BLaER1 treated with 17β-estradiol and CSF1 and Interleukin-3, amounts not matched to agents 10 nM and 100 nM (cell line): ENCODE measurements at regions not wholly inside any gene's neighbourhood (a gene's known extent, or its start where the extent isn't known, plus 50 kb on each side); places are given as distances from the start of the nearest gene placed in this dataset.
"Not testable (repeated sequence)": the region's sequence is repeated elsewhere in the genome, so short reads cannot be mapped to it uniquely, and the experiment has no call there.

Source experiments
- H3K27ac ChIP-seq, 11 experiments: shearing (Covaris generic); formaldehyde crosslinking; 2 replicates each; pipeline ENCODE4 v1.8.1; 2022
- H3K27me3 ChIP-seq, 11 experiments: shearing (Covaris generic); formaldehyde crosslinking; 2 replicates each; pipeline ENCODE4 v1.8.1; 2022
- H3K36me3 ChIP-seq, 11 experiments: shearing (Covaris generic); formaldehyde crosslinking; 2 replicates each; pipeline ENCODE4 v1.8.1; 2022
- H3K4me1 ChIP-seq, 10 experiments: shearing (Covaris generic); formaldehyde crosslinking; 2 replicates each; pipeline ENCODE4 v1.8.1; 2022
- H3K4me2 ChIP-seq, 11 experiments: shearing (Covaris generic); formaldehyde crosslinking; 2 replicates each; pipeline ENCODE4 v1.8.1; 2022
- H3K4me3 ChIP-seq, 10 experiments: shearing (Covaris generic); formaldehyde crosslinking; 2 replicates each; pipeline ENCODE4 v1.8.1; 2022
- H3K9ac ChIP-seq, 11 experiments: shearing (Covaris generic); formaldehyde crosslinking; 2 replicates each; pipeline ENCODE4 v1.8.1; 2022
- H3K9me3 ChIP-seq, 11 experiments: shearing (Covaris generic); formaldehyde crosslinking; replicated peaks in 1 of 11; 2 replicates each; pipeline ENCODE4 v1.8.1; 2022
- H4K20me1 ChIP-seq, 11 experiments: shearing (Covaris generic); formaldehyde crosslinking; 2 replicates each; pipeline ENCODE4 v1.8.1; 2022
- Cebpa-rat ChIP-seq, 11 experiments: shearing (Covaris generic); IDR thresholded peaks; 2 replicates each; pipeline ENCODE4 v1.8.1; 2022

GRCh38 chr4:179664430-179665027, 2222.3 kb upstream of the AGA start:
- no peak for TF ChIP-seq Cebpa-rat (IDR thresholded peaks at IDR 0.05)
- Histone ChIP-seq H3K4me1 (peaks cover 0 to 6% (median 2%) of the 10 kb centered on the region in 10 experiments; a peak in 8 of 20 replicates), H3K4me2 (no peak overlapping the region), H4K20me1 (no peaks in the 10 kb centered on the region), H3K4me3 (no peak overlapping the region), H3K27me3 (no peaks in the 10 kb centered on the region), H3K9me3 (no peaks in the 10 kb centered on the region), H3K36me3 (no peaks in the 10 kb centered on the region), H3K27ac (no peak overlapping the region), H3K9ac (no peak overlapping the region)

GRCh38 chr4:179666226-179666625, 2224.0 kb upstream of the AGA start:
- H3K4me1 ChIP-seq: peaks cover 0 to 13% (median 4%) of the 10 kb centered on the region in 10 experiments; a peak in 8 of 20 replicates
- H3K4me3 ChIP-seq: no peak overlapping the region
- no peaks in the 10 kb centered on the region; a peak in 1 of 22 replicates for H3K9me3 ChIP-seq
- no peak for TF ChIP-seq Cebpa-rat (IDR thresholded peaks at IDR 0.05)
- H3K4me2 ChIP-seq: no peak overlapping the region
- no peaks in the 10 kb centered on the region for H4K20me1 ChIP-seq
- H3K27ac ChIP-seq: no peak overlapping the region
- H3K9ac ChIP-seq: no peak overlapping the region
- H3K27me3 ChIP-seq: no peaks in the 10 kb centered on the region
- H3K36me3 ChIP-seq: no peaks in the 10 kb centered on the region

GRCh38 chr4:179671609-179672008, 2229.4 kb upstream of the AGA start:
- Histone ChIP-seq H3K36me3 (no peaks in the 10 kb centered on the region), H3K27ac (no peak overlapping the region), H3K4me1 (peaks cover 0 to 13% (median 4%) of the 10 kb centered on the region in 10 experiments; a peak in 8 of 20 replicates), H3K4me2 (no peak overlapping the region), H3K9me3 (peaks cover 3 to 21% (median 14%) of the 10 kb centered on the region in 11 experiments; a peak in 16 of 22 replicates), H3K27me3 (no peaks in the 10 kb centered on the region), H3K9ac (no peak overlapping the region), H4K20me1 (no peaks in the 10 kb centered on the region), H3K4me3 (no peak overlapping the region)
- no peak for TF ChIP-seq Cebpa-rat (IDR thresholded peaks at IDR 0.05)

DNA sequence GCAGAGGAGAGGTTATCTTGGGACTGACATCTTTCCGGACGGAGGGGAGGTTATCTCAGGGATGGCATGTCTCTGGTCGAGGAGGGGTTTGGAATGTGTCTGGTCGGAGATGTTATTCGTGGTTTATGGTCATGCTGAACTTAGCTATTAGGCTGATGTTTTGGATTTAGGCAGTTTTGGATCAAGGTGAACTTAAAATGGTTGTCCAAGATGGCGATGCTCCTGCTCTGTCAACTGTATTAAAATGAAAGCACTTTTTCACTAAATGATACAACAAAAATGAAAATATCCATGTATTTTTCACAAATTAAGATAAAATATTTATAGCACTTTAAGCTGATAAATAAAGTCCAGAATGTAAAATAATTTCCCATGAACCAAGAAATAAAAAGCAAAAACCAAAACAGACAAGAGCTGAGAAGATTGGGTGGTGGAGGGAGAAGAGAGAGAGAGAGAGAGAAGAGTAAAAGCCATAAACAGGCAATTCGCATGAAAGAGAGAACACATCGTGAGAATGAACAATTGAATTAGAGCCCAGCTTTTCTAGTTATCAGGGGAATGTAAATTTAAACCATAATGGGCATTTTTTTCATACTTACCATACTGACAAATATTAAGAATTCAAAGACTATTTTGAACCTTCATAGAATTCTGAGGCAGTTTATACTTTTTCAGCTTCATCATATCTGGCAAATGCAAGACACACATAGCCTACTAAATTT, 2236.0 kb upstream of the AGA start:
- no peaks in the 10 kb centered on the region for H3K4me1 ChIP-seq
- peaks cover 0 to 10% (median 7%) of the 10 kb centered on the region in 11 experiments; a peak in 11 of 22 replicates for H3K9me3 ChIP-seq
- no peak overlapping the region for H3K9ac ChIP-seq
- no peak overlapping the region for H3K4me2 ChIP-seq
- H3K27me3 ChIP-seq: no peaks in the 10 kb centered on the region
- no peak overlapping the region for H3K27ac ChIP-seq
- H3K4me3 ChIP-seq: no peak overlapping the region
- TF ChIP-seq Cebpa-rat (IDR thresholded peaks at IDR 0.05): no peak
- no peaks in the 10 kb centered on the region for H4K20me1 ChIP-seq
- no peaks in the 10 kb centered on the region for H3K36me3 ChIP-seq

DNA sequence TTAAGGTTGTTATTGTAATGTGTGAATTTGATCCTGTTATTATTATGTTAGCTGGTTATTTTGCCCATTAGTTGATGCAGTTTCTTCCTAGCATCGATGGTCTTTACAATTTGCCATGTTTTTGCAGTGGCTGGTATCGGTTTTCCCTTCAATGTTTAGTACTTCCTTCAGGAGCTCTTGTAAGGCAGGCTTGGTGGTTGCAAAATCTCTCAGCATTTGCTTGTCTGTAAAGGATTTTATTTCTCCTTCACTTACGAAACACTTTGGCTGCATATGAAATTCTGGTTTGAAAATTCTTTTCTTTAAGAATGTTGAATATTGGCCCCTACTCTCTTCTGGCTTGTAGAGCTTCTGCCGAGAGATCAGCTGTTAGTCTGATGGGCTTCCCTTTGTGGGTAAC, 2241.4 kb upstream of the AGA start:
- H4K20me1 ChIP-seq, H3K27ac ChIP-seq, H3K9ac ChIP-seq, H3K4me1 ChIP-seq, H3K27me3 ChIP-seq, H3K4me3 ChIP-seq, H3K36me3 ChIP-seq, H3K4me2 ChIP-seq, H3K9me3 ChIP-seq: not testable (repeated sequence)

GRCh38 chr4:179692222-179692621, 2250.0 kb upstream of the AGA start:
- Histone ChIP-seq H3K4me3 (no peak overlapping the region), H3K9ac (no peak overlapping the region), H3K4me1 (no peaks in the 10 kb centered on the region), H3K36me3 (no peaks in the 10 kb centered on the region), H3K4me2 (no peak overlapping the region), H3K9me3 (no peaks in the 10 kb centered on the region), H3K27me3 (no peaks in the 10 kb centered on the region), H3K27ac (no peak overlapping the region), H4K20me1 (no peaks in the 10 kb centered on the region)
- no peak for TF ChIP-seq Cebpa-rat (IDR thresholded peaks at IDR 0.05)

- Histone ChIP-seq H3K4me2 (no peak overlapping the region), H3K36me3 (no peaks in the 10 kb centered on the region), H3K4me1 (no peaks in the 10 kb centered on the region), H3K9me3 (no peaks in the 10 kb centered on the region), H3K9ac (no peak overlapping the region), H3K4me3 (no peak overlapping the region), H4K20me1 (no peaks in the 10 kb centered on the region), H3K27me3 (no peaks in the 10 kb centered on the region), H3K27ac (no peak overlapping the region)
- TF ChIP-seq Cebpa-rat (IDR thresholded peaks at IDR 0.05): no peak
Measured at GRCh38 chr4:179695175-179695574, 2252.9 kb upstream of the AGA start.

GRCh38 chr4:179698321-179698720, 2256.1 kb upstream of the AGA start:
- no peak overlapping the region for H3K4me3 ChIP-seq
- no peak overlapping the region for H3K4me2 ChIP-seq

GRCh38 chr4:179709961-179710624, 2267.9 kb upstream of the AGA start:
- Histone ChIP-seq H4K20me1 (no peaks in the 10 kb centered on the region), H3K4me1 (peaks cover 0 to 13% (median 10%) of the 10 kb centered on the region in 10 experiments; a peak in 12 of 20 replicates), H3K27me3 (no peaks in the 10 kb centered on the region), H3K4me3 (no peak overlapping the region), H3K4me2 (no peak overlapping the region), H3K36me3 (no peaks in the 10 kb centered on the region), H3K27ac (no peak overlapping the region), H3K9ac (no peak overlapping the region), H3K9me3 (peaks cover 0 to 7% (median 0%) of the 10 kb centered on the region in 11 experiments; a peak in 1 of 22 replicates)
- no peak for TF ChIP-seq Cebpa-rat (IDR thresholded peaks at IDR 0.05)

More at GRCh38 chr4:179698321-179698720, 2256.1 kb upstream of the AGA start:
- no peak for TF ChIP-seq Cebpa-rat (IDR thresholded peaks at IDR 0.05)
- Histone ChIP-seq H3K27me3 (no peaks in the 10 kb centered on the region), H3K9me3 (no peaks in the 10 kb centered on the region), H3K27ac (no peak overlapping the region), H3K4me1 (no peaks in the 10 kb centered on the region), H3K36me3 (no peaks in the 10 kb centered on the region), H3K9ac (no peak overlapping the region), H4K20me1 (no peaks in the 10 kb centered on the region)
